Vagina (tissue), 2 donors: ENCODE measurements at regions not wholly inside any gene's neighbourhood (a gene's known extent, or its start where the extent isn't known, plus 50 kb on each side); places are given as distances from the start of the nearest gene placed in this dataset.

Source experiments
- DNase-seq, 2 donors: peaks; one replicate each; pipeline ENCODE4 v3.0.0-alpha.2; 2017; ENCODE audit errors: extremely low spot score in 2 of 2
- H3K27ac ChIP-seq: fragments of 200-600 bp; sonication (generic); one replicate; pipeline ENCODE4 v1.5.1; 2019
- H3K27me3 ChIP-seq: fragments of 200-600 bp; sonication (generic); one replicate; pipeline ENCODE4 v1.5.1; 2019
- H3K36me3 ChIP-seq, 2 donors: fragments of 200-600 bp; sonication (generic); one replicate each; pipeline ENCODE4 v1.5.1; 2017 to 2019
- H3K4me1 ChIP-seq: fragments of 200-600 bp; sonication (generic); one replicate; pipeline ENCODE4 v1.5.1; 2019
- H3K4me3 ChIP-seq, 2 donors: fragments of 200-600 bp; sonication (generic); 1 replicate in 1 of 2; 2 replicates in 1 of 2; pipeline ENCODE4 v1.5.1; 2016 to 2019
- H3K9me3 ChIP-seq: fragments of 200-600 bp; sonication (generic); one replicate; pipeline ENCODE4 v1.5.1; 2019
- POLR2A ChIP-seq, 2 donors: fragments of 450-650 bp; IDR thresholded peaks; one replicate each; pipeline ENCODE4 v1.6.1; 2017; ENCODE audit warnings: antibody characterized with exemption in 2 of 2, mild to moderate bottlenecking in 2 of 2, moderate library complexity in 2 of 2
- POLR2AphosphoS5 ChIP-seq, 2 donors: sonication (generic); formaldehyde crosslinking; IDR thresholded peaks; one replicate each; pipeline ENCODE4 v1.9.0; 2017; ENCODE audit warnings: antibody characterized with exemption in 2 of 2, mild to moderate bottlenecking in 2 of 2, low read depth in 1 of 2; ENCODE audit not compliant: insufficient read depth in 1 of 2
- intact Hi-C: fragments of 100-400 bp; cut with DNase I; formaldehyde crosslinking; loops from one replicate; pipeline ENCODE4 v1.15.1; 2023
- TF ChIP-seq, protein P1 (sequence below), 3 experiments: fragments of 450-650 bp in 2 of 3; fragments of 200-600 bp in 1 of 3; sonication (generic) in 1 of 3; IDR thresholded peaks; one replicate each; pipeline ENCODE4 v1.5.1; 2017 to 2019; ENCODE audit warnings: antibody characterized with exemption in 3 of 3, mild to moderate bottlenecking in 2 of 3, moderate library complexity in 2 of 3

DNA sequence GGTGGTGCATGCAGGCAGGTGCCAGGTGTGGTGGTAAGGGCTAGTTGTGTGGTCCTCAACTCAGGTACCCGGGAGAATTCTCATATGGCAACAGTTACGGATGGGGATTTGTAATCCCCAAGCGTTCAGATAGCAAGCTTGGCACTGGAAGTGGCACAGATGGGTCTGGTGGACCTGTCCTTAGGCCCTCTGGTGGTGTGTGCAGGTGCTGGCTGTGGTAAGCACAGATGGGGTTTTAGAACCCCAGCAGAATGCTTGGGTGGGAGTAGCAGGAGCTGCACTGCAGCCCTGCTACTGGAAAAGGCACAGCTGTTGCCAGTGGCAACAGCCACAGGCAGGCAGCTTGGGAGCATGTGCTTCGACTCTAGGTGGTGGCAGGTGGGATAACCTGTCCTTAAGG is 948.2 kb upstream of the FAM98A start:
- H3K4me1 ChIP-seq: no peaks in the 10 kb centered on the region
- H3K27ac ChIP-seq: no peak overlapping the region
- no peak overlapping the region for H3K4me3 ChIP-seq
- DNase-seq: no peak
- intact Hi-C loops: no loop called here
- H3K36me3 ChIP-seq: no peaks in the 10 kb centered on the region
- H3K27me3 ChIP-seq: no peaks in the 10 kb centered on the region
- H3K9me3 ChIP-seq: no peaks in the 10 kb centered on the region
- TF ChIP-seq POLR2AphosphoS5 (IDR thresholded peaks at IDR 0.05; ENCODE audit: insufficient read depth in 1 of 2, low read depth in 1 of 2): no peak
- TF ChIP-seq, protein P1, sequence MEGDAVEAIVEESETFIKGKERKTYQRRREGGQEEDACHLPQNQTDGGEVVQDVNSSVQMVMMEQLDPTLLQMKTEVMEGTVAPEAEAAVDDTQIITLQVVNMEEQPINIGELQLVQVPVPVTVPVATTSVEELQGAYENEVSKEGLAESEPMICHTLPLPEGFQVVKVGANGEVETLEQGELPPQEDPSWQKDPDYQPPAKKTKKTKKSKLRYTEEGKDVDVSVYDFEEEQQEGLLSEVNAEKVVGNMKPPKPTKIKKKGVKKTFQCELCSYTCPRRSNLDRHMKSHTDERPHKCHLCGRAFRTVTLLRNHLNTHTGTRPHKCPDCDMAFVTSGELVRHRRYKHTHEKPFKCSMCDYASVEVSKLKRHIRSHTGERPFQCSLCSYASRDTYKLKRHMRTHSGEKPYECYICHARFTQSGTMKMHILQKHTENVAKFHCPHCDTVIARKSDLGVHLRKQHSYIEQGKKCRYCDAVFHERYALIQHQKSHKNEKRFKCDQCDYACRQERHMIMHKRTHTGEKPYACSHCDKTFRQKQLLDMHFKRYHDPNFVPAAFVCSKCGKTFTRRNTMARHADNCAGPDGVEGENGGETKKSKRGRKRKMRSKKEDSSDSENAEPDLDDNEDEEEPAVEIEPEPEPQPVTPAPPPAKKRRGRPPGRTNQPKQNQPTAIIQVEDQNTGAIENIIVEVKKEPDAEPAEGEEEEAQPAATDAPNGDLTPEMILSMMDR (IDR thresholded peaks at IDR 0.05): no peak
- TF ChIP-seq POLR2A (IDR thresholded peaks at IDR 0.05): no peak

DNA sequence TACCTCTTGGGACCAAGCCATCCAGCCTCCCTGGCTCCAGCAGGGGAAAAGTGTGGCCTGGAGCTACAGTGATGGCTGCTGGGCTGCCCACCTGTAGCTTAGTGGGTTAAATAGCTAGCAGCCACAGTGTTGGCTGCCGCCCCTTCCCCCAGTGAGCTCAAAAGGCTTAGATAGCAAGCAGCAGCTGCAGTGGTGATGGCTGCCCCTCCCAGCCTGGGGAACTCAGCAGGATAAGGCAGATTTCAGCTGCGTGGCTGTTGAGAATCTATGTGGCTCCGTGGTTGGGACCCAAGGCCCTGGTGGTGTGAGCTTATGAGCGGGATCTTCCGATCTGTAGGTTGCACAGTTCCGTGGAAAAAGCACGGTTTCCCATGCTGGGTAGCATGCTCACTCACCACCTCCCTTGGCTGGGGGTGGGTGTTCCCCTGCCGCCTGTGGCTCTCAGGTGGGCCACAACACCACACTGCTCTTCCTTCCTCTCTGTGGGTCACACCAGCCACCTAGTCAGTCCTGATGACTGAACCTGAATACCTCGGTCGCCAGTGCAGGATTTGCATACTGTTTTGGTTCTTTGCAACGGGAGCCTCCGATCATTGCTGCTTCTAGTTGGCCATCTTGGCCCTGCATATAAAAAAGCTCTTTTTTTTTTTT is 946.5 kb upstream of the FAM98A start:
- TF ChIP-seq, protein P1 (IDR thresholded peaks at IDR 0.05): no peak
- TF ChIP-seq POLR2AphosphoS5 (IDR thresholded peaks at IDR 0.05; ENCODE audit: insufficient read depth in 1 of 2, low read depth in 1 of 2) (no peak), POLR2A (IDR thresholded peaks at IDR 0.05) (no peak)
- DNase-seq: no peak
- Histone ChIP-seq H3K27me3 (no peaks in the 10 kb centered on the region), H3K9me3 (no peaks in the 10 kb centered on the region), H3K36me3 (no peaks in the 10 kb centered on the region), H3K27ac (no peak overlapping the region), H3K4me3 (no peak overlapping the region), H3K4me1 (no peaks in the 10 kb centered on the region)
- intact Hi-C loops: no loop called here

DNA sequence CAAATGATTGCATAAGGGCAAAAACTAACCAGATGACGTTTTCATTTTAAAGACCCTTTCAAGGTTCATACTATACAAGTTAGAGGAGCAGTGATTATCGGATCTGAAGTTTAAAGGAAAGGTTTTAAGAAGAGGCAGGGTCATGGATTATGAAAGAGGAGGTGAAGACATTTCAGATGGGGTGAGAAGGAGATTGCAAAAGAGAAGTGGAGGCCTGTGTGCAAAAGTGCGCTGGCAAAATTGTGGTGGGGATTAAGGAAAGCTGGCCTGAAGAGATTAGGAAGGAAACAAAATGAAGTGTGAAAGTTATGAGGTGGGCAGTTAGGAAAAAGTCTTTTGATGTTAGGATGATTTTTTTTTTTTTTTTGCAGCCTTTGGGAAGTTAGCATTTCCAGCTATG is 935.7 kb upstream of the FAM98A start:
- Histone ChIP-seq H3K27ac (no peak overlapping the region), H3K9me3 (no peaks in the 10 kb centered on the region), H3K4me1 (no peaks in the 10 kb centered on the region), H3K36me3 (no peaks in the 10 kb centered on the region), H3K4me3 (no peak overlapping the region), H3K27me3 (no peaks in the 10 kb centered on the region)
- intact Hi-C loops: no loop called here
- TF ChIP-seq, protein P1 (IDR thresholded peaks at IDR 0.05): no peak
- TF ChIP-seq POLR2AphosphoS5 (IDR thresholded peaks at IDR 0.05; ENCODE audit: insufficient read depth in 1 of 2, low read depth in 1 of 2): no peak
- DNase-seq: no peak

DNA sequence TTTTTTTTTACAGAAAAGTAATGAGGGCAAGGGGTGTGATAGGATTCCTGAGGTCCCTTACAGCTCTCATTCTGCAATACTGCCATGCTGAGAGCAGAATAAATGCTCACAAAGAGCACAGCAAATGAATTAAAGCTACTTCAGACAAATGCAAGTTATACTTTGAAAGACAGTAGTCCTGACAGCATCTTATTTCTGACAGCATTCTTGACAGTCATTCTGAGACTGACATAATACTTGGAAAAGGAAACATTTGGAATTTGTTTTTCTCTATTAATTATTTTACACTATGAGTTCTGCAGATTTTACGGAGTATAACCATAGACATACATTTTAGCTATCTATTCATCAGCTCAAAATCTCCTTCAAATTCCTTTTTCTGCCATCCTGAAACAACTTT is 935.2 kb upstream of the FAM98A start:
- Histone ChIP-seq H3K4me1 (no peaks in the 10 kb centered on the region), H3K36me3 (no peaks in the 10 kb centered on the region), H3K27me3 (no peaks in the 10 kb centered on the region), H3K27ac (no peak overlapping the region), H3K4me3 (no peak overlapping the region), H3K9me3 (no peaks in the 10 kb centered on the region)
- TF ChIP-seq, protein P1 (IDR thresholded peaks at IDR 0.05): no peak
- TF ChIP-seq POLR2AphosphoS5 (IDR thresholded peaks at IDR 0.05; ENCODE audit: insufficient read depth in 1 of 2, low read depth in 1 of 2) (no peak), POLR2A (IDR thresholded peaks at IDR 0.05) (no peak)
- intact Hi-C loops: no loop called here
- no peak for DNase-seq

DNA sequence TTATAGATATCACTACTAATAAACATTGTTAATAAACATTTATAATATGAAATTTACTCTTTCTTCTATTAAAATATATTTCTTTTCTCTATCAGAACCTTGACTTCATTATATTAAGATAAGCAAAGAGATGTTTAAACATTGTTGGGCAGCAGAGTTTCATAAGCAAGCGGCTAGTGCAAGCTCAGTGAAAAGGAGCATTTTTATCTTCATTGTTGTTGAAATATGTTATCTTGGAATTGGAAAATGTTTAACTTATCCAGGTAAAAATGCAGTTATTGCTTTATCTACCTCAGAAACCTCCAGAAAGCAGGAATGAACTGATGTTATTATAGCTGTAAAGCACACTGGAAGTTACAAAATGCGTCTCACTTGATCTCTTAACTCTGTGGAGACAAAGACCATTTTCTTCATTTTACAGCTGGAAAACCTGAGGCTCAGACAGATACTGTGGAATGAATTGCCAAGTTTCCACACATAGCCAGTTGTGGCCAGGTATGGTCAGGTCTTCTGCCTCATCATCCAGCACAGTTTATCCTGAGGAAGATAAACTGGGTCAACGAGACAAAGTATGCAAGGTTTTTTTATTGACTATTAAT is 934.6 kb upstream of the FAM98A start:
- H3K36me3 ChIP-seq: no peaks in the 10 kb centered on the region
- H3K4me1 ChIP-seq: no peaks in the 10 kb centered on the region
- H3K9me3 ChIP-seq: no peaks in the 10 kb centered on the region
- no peak overlapping the region for H3K4me3 ChIP-seq
- DNase-seq: no peak
- TF ChIP-seq POLR2AphosphoS5 (IDR thresholded peaks at IDR 0.05; ENCODE audit: insufficient read depth in 1 of 2, low read depth in 1 of 2): no peak
- no peak overlapping the region for H3K27ac ChIP-seq
- no peaks in the 10 kb centered on the region for H3K27me3 ChIP-seq
- intact Hi-C loops: no loop called here
